HepG2 (cell line): ENCODE measurements at regions not wholly inside any gene's neighbourhood (a gene's known extent, or its start where the extent isn't known, plus 50 kb on each side); places are given as distances from the start of the nearest gene placed in this dataset.

Experiments used
- ATAC-seq: fragments of 200-7000 bp; cut with Tn5 transposase; 3 replicates; pipeline ENCODE4 v1.9.1; 2020; ENCODE audit warnings: mild to moderate bottlenecking, moderate library complexity
- BruUV-seq: library from RNA; stranded (reverse); fragments of 400-500 nt; replicated peaks from 2 replicates; lab custom pipeline; 2021; lab: Mats Ljungman, UMichigan
- CTCF ChIA-PET: fragments of 300-600 bp; formaldehyde crosslinking; extraction: SDS; loops from one replicate; lab custom pipeline; 2021; ENCODE audit warnings: low total read pairs, inconsistent platforms, low intra/inter-chr PET ratio; lab: Yijun Ruan, JAX
- POLR2A ChIA-PET: fragments of 350-600 bp; sonication (Branson Sonifier 250); formaldehyde crosslinking; loops from one replicate; lab custom pipeline; 2020; ENCODE audit warnings: antibody characterized with exemption, inconsistent platforms; lab: Yijun Ruan, JAX
- DNase-seq: peaks from one replicate; pipeline ENCODE4 v3.0.0-alpha.2; 2015; ENCODE audit warnings: low spot score
- FAIRE-seq: peaks from 3 replicates; lab custom pipeline; 2011; peaks lifted over from hg19 to GRCh38; lab: Jason Lieb, UNC
- H2AFZ ChIP-seq: one replicate; pipeline ENCODE4 v1.6.1; 2011; ENCODE audit warnings: low read length, inconsistent platforms
- H3K27ac ChIP-seq: fragments of 300-600 bp; 3 replicates; pipeline ENCODE4 v1.8.0; 2011; ENCODE audit warnings: mixed run types, mild to moderate bottlenecking, mixed read lengths, low read length, inconsistent platforms; ENCODE audit not compliant: insufficient read depth; ENCODE audit errors: extremely low read length
- H3K27me3 ChIP-seq, 2 experiments: fragments of 200-600 bp in 1 of 2; 2 replicates in 1 of 2; 3 replicates in 1 of 2; pipeline versions ENCODE4 v1.6.0 to v1.8.0; 2011; ENCODE audit warnings: low read length in 2 of 2, mild to moderate bottlenecking in 2 of 2, moderate library complexity in 2 of 2, inconsistent platforms in 1 of 2; ENCODE audit not compliant: insufficient read depth in 2 of 2, control insufficient read depth in 1 of 2
- H3K36me3 ChIP-seq, 2 experiments: fragments of 200-600 bp in 1 of 2; replicated peaks in 1 of 2; 2 replicates in 1 of 2; 3 replicates in 1 of 2; pipeline versions ENCODE4 v1.5.1 to v1.8.0; 2011; ENCODE audit warnings: low read length in 2 of 2, inconsistent platforms in 1 of 2; ENCODE audit not compliant: insufficient read depth in 2 of 2, control insufficient read depth in 1 of 2
- H3K4me1 ChIP-seq: 2 replicates; pipeline ENCODE4 v1.5.1; 2012; ENCODE audit warnings: low read length, inconsistent platforms; ENCODE audit not compliant: insufficient read depth
- H3K4me2 ChIP-seq: 2 replicates; pipeline ENCODE4 v1.6.0; 2011; ENCODE audit warnings: low read depth, low read length, inconsistent platforms
- H3K4me3 ChIP-seq, 3 experiments: fragments of 200-600 bp in 1 of 3; sonication (generic), shearing (Covaris generic) in 1 of 3; replicated peaks in 1 of 3; 2 replicates each; pipeline ENCODE4 v1.5.1; 2011 to 2016; ENCODE audit warnings: low read length in 3 of 3, inconsistent platforms in 2 of 3, low read depth in 2 of 3, mild to moderate bottlenecking in 2 of 3, control low read depth in 1 of 3, mixed read lengths in 1 of 3; ENCODE audit not compliant: insufficient read depth in 1 of 3
- H3K79me2 ChIP-seq: one replicate; pipeline ENCODE4 v1.6.1; 2011; ENCODE audit warnings: low read length, inconsistent platforms; ENCODE audit not compliant: insufficient read depth
- H3K9ac ChIP-seq: 2 replicates; pipeline ENCODE4 v1.6.0; 2011; ENCODE audit warnings: mild to moderate bottlenecking, low read depth, low read length, inconsistent platforms; ENCODE audit not compliant: insufficient read depth
- H3K9me3 ChIP-seq: 2 replicates; pipeline ENCODE4 v1.5.1; 2012; ENCODE audit warnings: mild to moderate bottlenecking, low read length
- H4K20me1 ChIP-seq: 2 replicates; pipeline ENCODE4 v1.6.0; 2011; ENCODE audit warnings: inconsistent platforms, mild to moderate bottlenecking, low read length, moderate library complexity; ENCODE audit not compliant: insufficient read depth
- ATF7-NPFF ChIP-seq: sonication (generic); formaldehyde crosslinking; IDR thresholded peaks from 2 replicates; pipeline ENCODE4 v1.8.1; 2023; ENCODE audit warnings: mild to moderate bottlenecking, low read depth, missing genetic modification reagents, moderate library complexity
- IRF2 ChIP-seq: IDR thresholded peaks from 2 replicates; pipeline ENCODE4 v1.6.1; 2018; ENCODE audit warnings: missing genetic modification reagents, missing compliant biosample characterization
- IRF9 ChIP-seq: sonication (generic); formaldehyde crosslinking; IDR thresholded peaks from 2 replicates; pipeline ENCODE4 v1.8.0; 2022; ENCODE audit warnings: missing genetic modification reagents, mild to moderate bottlenecking, borderline replicate concordance
- MLX ChIP-seq: IDR thresholded peaks from 2 replicates; pipeline ENCODE4 v1.6.1; 2016
- YEATS2 ChIP-seq: sonication (generic); formaldehyde crosslinking; IDR thresholded peaks from 2 replicates; pipeline ENCODE4 v1.4.0; 2020; ENCODE audit warnings: missing genetic modification reagents, borderline replicate concordance
- YEATS4 ChIP-seq: sonication (generic); formaldehyde crosslinking; IDR thresholded peaks from 2 replicates; pipeline ENCODE4 v1.4.0; 2020; ENCODE audit warnings: missing genetic modification reagents, borderline replicate concordance
- ZNF34 ChIP-seq: sonication (generic); formaldehyde crosslinking; IDR thresholded peaks from 2 replicates; pipeline ENCODE4 v1.4.0; 2020; ENCODE audit warnings: mild to moderate bottlenecking, missing genetic modification reagents, borderline replicate concordance
- ZNF646 ChIP-seq: sonication (generic); formaldehyde crosslinking; IDR thresholded peaks from 2 replicates; pipeline ENCODE4 v1.9.0; 2021; ENCODE audit warnings: mild to moderate bottlenecking, missing genetic modification reagents
- WGBS: methylation state at CpG from one replicate; pipeline ENCODE4 v1.1.6; 2017; ENCODE audit warnings: low lambda C conversion rate; 5-methylcytosine and 5-hydroxymethylcytosine counted together
- in situ Hi-C: cut with HindIII; loops from 2 replicates; pipeline ENCODE4 v1.10.0; 2017; ENCODE audit warnings: low pct_unique_long_range_greater_than_20kb; ENCODE audit not compliant: extremely low pct_ligation_motif_present
- intact Hi-C: fragments of 100-400 bp; cut with micrococcal nuclease; formaldehyde crosslinking; loops from one replicate; pipeline ENCODE4 v1.10.0; 2022; ENCODE audit not compliant: unreplicated experiment

- DNase-seq (no peak), ATAC-seq (no peak), FAIRE-seq (no peak)
- Histone ChIP-seq H2AFZ (no peak overlapping the region), H3K36me3 (no peaks in the 10 kb centered on the region), H4K20me1 (no peaks in the 10 kb centered on the region), H3K27me3 (peaks cover 10 to 32% of the 10 kb centered on the region in 2 experiments; a peak in 3 of 5 replicates), H3K27ac (no peak overlapping the region), H3K4me2 (no peak overlapping the region), H3K4me3 (no peak overlapping the region), H3K9me3 (no peaks in the 10 kb centered on the region), H3K79me2 (no peaks in the 10 kb centered on the region), H3K4me1 (no peaks in the 10 kb centered on the region), H3K9ac (no peak overlapping the region)
- 31% methylated on average over 6 of the region's 11 CpGs for WGBS
- in situ Hi-C loops: no loop called here
- CTCF ChIA-PET: no interaction called here
- TF ChIP-seq YEATS2 (CRISPR knock-in tag) (no peak), ATF7-NPFF (CRISPR knock-in tag) (no peak)
- intact Hi-C loops: no loop called here
- POLR2A ChIA-PET: no interaction called here
- BruUV-seq: no TSS peak
Observed at GRCh38 chr12:131511803-131512561, 198.9 kb upstream of the SFSWAP start.

DNA sequence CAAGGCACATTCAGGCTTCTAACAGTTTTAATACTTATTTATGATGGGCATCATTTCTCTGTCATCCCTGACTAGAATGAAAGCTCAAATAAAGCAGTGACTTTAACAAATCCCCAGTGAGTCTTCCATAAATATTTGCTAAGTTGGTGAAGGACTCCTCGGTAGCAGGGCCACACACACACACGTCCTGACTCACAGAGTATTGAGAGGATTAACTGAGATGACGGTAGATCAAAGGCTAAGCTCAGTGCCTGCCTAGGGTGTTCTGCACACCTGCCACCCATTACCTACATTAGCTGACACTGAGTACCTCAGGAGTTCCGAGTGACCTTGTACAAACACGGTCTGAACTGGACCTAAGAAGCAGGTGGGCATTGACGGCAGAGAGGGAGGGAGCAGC lies 197.3 kb upstream of the SFSWAP start:
- no peak overlapping the region for H3K9ac ChIP-seq
- no peak for ATAC-seq
- BruUV-seq: no TSS peak
- FAIRE-seq: no peak
- H3K4me3 ChIP-seq: no peak overlapping the region
- H3K79me2 ChIP-seq: no peaks in the 10 kb centered on the region
- no peak overlapping the region for H3K4me2 ChIP-seq
- H3K4me1 ChIP-seq: no peaks in the 10 kb centered on the region
- TF ChIP-seq IRF2 (CRISPR knock-in tag) (no peak), YEATS4 (CRISPR knock-in tag) (no peak), ZNF646 (CRISPR knock-in tag) (no peak), ZNF34 (CRISPR knock-in tag) (no peak), IRF9 (CRISPR knock-in tag) (no peak), MLX (CRISPR knock-in tag) (no peak)
- ChIA-PET CTCF (no interaction called here), POLR2A (no interaction called here)
- no peaks in the 10 kb centered on the region for H3K36me3 ChIP-seq
- 6% methylated on average over 6 of the region's 6 CpGs for WGBS
- intact Hi-C loops: no loop called here
- H4K20me1 ChIP-seq: no peaks in the 10 kb centered on the region
- in situ Hi-C loops: no loop called here
- H3K27me3 ChIP-seq: peaks cover 10 to 21% of the 10 kb centered on the region in 2 experiments; a peak in 3 of 5 replicates
- no peak overlapping the region for H3K27ac ChIP-seq
- H2AFZ ChIP-seq: no peak overlapping the region
- peaks cover 5% of the 10 kb centered on the region; the same call in 1 of the 2 replicates for H3K9me3 ChIP-seq
- DNase-seq: peak; percentile 3
